ENCODE measurements at regions not wholly inside any gene's neighbourhood (a gene's known extent, or its start where the extent isn't known, plus 50 kb on each side); places are given as distances from the start of the nearest gene placed in this dataset.

DNA sequence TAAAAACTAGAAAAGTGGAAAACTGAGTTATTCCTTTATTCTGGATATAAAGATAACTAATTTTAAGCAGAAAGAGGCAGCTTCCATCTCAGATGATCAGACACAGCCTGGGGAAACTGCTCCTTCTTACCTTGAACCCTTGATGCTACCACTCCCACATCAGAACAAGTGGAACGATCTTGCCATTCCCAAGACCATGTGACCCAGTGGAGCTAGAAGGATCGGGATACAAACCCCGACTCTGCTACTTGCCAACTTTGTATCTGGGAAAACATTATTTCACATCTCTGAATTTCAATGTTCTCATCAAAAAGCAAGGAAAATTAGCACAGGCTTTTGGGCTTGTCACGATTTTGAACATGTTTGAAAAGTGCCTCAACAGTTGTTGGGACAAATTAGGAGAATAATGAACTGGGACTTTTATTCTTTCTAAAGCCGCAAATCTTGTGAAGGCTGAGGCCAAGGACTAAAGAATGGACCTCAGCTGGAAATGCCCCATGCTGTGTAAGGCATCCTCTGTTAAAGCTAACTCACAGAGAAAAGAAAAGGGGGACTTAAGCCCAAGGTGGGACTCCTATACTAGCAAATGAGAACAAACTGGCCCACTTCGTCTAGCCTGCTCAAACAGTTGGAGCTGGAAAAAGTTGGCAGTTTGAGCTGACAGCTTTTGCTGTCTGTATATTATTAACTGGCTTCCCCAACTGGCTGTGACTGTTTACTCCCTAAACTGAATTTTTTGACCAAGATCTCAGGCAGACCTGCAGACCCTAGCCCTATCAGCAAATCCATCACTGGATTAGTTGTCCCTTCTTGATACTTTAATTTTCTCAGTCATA lies 552.3 kb downstream of the EFNA5 start:
- no peaks in the 10 kb centered on the region for H3K27me3 ChIP-seq (ENCODE audit: control insufficient read depth, insufficient read depth, low read length)
- POLR2A ChIA-PET, result no interaction called here
- TF ChIP-seq, protein P1, sequence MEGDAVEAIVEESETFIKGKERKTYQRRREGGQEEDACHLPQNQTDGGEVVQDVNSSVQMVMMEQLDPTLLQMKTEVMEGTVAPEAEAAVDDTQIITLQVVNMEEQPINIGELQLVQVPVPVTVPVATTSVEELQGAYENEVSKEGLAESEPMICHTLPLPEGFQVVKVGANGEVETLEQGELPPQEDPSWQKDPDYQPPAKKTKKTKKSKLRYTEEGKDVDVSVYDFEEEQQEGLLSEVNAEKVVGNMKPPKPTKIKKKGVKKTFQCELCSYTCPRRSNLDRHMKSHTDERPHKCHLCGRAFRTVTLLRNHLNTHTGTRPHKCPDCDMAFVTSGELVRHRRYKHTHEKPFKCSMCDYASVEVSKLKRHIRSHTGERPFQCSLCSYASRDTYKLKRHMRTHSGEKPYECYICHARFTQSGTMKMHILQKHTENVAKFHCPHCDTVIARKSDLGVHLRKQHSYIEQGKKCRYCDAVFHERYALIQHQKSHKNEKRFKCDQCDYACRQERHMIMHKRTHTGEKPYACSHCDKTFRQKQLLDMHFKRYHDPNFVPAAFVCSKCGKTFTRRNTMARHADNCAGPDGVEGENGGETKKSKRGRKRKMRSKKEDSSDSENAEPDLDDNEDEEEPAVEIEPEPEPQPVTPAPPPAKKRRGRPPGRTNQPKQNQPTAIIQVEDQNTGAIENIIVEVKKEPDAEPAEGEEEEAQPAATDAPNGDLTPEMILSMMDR (IDR thresholded peaks at IDR 0.05; ENCODE audit: low read depth, low read length), result no peak
- no peaks in the 10 kb centered on the region for H3K9me3 ChIP-seq (ENCODE audit: control insufficient read depth, insufficient read depth, low read length)
- H3K27ac ChIP-seq (ENCODE audit: low read depth, low read length), result no peak overlapping the region
- DNase-seq (ENCODE audit: low read depth, low spot score), result no peak
- CTCF ChIA-PET, result no interaction called here
- H3K4me3 ChIP-seq (ENCODE audit: low read depth, low read length), result no peak overlapping the region

DNA sequence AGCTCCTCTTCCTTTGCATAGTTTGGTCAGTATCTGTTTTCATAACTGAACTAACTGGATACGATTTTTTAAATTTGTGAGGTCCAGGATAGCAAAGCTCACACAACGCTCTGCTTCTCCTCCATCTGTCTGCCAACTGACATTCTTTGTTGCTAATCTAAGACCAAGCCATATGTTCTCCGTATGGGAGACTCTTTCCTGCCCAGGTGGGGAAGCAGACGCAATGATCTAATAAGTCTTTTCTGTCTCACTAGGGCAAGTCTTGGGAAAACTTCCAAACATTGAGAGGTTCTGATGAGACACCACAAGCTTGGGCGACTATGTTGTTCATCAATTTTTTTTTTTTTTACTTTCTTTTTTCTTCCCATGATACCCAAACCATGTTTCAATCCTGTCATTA lies 558.5 kb downstream of the EFNA5 start:
- Histone ChIP-seq H3K27me3 (ENCODE audit: control insufficient read depth, insufficient read depth, low read length) (no peaks in the 10 kb centered on the region), H3K9me3 (ENCODE audit: control insufficient read depth, insufficient read depth, low read length) (no peaks in the 10 kb centered on the region), H3K4me3 (ENCODE audit: low read depth, low read length) (no peak overlapping the region), H3K27ac (ENCODE audit: low read depth, low read length) (no peak overlapping the region)
- CTCF ChIA-PET, result no interaction called here
- DNase-seq (ENCODE audit: low read depth, low spot score), result no peak
- POLR2A ChIA-PET, result no interaction called here
- TF ChIP-seq, protein P1 (IDR thresholded peaks at IDR 0.05; ENCODE audit: low read depth, low read length), result no peak

DNA sequence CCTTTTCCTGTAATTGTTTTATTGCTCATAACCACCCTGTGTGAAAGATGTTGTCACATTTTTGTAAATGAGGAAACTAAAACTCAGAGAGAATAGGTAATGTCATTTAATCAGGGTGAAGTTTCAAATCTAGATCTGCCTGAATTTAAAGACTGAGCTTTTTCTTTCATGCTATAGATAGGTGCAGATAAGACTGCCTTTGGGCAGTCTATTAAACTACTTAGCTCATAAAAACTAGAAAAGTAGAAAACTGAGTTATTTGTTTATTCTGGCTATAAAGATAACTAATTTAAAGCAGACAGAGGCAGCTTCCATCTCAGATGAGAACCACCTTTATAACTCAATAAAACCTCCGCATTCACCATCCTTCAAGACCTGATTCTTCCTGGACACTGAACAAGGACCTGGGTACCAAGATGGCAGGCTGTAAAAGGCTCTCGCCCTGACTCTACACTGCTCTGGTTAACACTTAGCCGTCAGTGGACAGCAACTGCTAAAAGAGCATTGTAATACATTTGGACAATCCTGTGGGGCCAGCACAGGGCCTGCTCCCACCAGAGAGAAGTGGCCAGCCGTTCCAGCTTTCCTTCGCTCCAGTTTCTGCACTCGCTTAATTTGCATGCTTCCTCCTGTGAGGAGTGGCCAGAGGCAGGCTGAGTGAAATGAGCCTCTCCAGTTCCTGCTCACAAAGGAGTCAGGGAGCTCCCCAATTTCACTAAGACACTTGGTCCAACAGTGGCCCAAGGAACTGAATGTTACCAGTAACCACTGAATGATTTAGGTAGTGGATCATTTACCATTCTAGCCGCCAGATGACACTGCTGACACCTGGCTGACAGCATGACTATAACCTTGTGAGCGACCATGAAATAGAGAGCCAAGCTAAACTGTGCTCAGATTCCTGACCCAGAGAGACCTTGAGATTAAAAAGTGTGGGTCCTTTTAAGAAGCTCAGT lies 566.4 kb downstream of the EFNA5 start:
- Histone ChIP-seq H3K27ac (ENCODE audit: low read depth, low read length) (no peak overlapping the region), H3K27me3 (ENCODE audit: control insufficient read depth, insufficient read depth, low read length) (no peaks in the 10 kb centered on the region), H3K9me3 (ENCODE audit: control insufficient read depth, insufficient read depth, low read length) (no peaks in the 10 kb centered on the region), H3K4me3 (ENCODE audit: low read depth, low read length) (no peak overlapping the region)
- ChIA-PET CTCF (no interaction called here), POLR2A (no interaction called here)
- no peak for DNase-seq (ENCODE audit: low read depth, low spot score)
- TF ChIP-seq, protein P1 (IDR thresholded peaks at IDR 0.05; ENCODE audit: low read depth, low read length), result no peak

DNA sequence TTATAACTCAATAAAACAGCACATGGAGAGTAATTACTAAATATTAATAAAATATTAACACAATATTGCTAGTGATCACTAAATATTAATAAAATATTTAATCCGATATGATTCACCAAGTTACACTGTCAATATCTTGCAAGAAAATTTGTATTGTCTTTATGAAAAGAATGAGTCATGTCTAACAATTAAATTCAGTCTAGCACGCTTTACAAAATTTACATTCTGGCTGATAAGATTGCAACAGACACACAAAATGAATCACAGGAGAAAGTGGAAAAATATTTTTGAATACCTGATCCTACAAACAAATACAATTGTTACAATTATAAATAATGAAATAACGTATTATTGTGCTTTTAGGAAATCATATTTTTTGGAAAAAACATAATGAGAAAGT lies 567.2 kb downstream of the EFNA5 start:
- H3K9me3 ChIP-seq (ENCODE audit: control insufficient read depth, insufficient read depth, low read length), result no peaks in the 10 kb centered on the region
- CTCF ChIA-PET, result no interaction called here
- POLR2A ChIA-PET, result no interaction called here
- no peaks in the 10 kb centered on the region for H3K27me3 ChIP-seq (ENCODE audit: control insufficient read depth, insufficient read depth, low read length)
- H3K27ac ChIP-seq (ENCODE audit: low read depth, low read length), result no peak overlapping the region
- H3K4me3 ChIP-seq (ENCODE audit: low read depth, low read length), result no peak overlapping the region
- DNase-seq (ENCODE audit: low read depth, low spot score), result no peak
- TF ChIP-seq, protein P1 (IDR thresholded peaks at IDR 0.05; ENCODE audit: low read depth, low read length), result no peak

DNA sequence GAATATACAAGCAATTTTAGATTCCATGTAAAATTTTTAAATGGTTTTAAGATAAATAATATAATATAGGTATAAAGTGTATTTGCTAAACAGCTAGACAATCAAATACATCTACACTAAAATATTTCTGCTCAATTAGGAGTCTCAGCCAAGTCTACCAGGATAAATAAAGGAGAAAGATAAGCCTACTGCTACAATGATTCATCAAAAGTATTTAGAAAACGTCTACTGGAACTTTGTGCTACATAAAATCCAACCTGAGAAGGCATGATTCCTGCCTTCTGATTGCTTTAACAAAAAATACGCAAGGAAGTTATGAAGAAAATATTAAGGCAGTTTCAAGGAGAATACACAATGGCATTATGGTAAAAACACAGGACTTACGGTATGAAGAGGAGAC lies 570.6 kb downstream of the EFNA5 start:
- H3K9me3 ChIP-seq (ENCODE audit: control insufficient read depth, insufficient read depth, low read length), result no peaks in the 10 kb centered on the region
- no peak overlapping the region for H3K4me3 ChIP-seq (ENCODE audit: low read depth, low read length)
- DNase-seq (ENCODE audit: low read depth, low spot score), result no peak
- ChIA-PET CTCF (no interaction called here), POLR2A (no interaction called here)
- no peaks in the 10 kb centered on the region for H3K27me3 ChIP-seq (ENCODE audit: control insufficient read depth, insufficient read depth, low read length)
- H3K27ac ChIP-seq (ENCODE audit: low read depth, low read length), result no peak overlapping the region
- TF ChIP-seq, protein P1 (IDR thresholded peaks at IDR 0.05; ENCODE audit: low read depth, low read length), result no peak
